ENCODE measurements at regions not wholly inside any gene's neighbourhood (a gene's known extent, or its start where the extent isn't known, plus 50 kb on each side); places are given as distances from the start of the nearest gene placed in this dataset.

DNA sequence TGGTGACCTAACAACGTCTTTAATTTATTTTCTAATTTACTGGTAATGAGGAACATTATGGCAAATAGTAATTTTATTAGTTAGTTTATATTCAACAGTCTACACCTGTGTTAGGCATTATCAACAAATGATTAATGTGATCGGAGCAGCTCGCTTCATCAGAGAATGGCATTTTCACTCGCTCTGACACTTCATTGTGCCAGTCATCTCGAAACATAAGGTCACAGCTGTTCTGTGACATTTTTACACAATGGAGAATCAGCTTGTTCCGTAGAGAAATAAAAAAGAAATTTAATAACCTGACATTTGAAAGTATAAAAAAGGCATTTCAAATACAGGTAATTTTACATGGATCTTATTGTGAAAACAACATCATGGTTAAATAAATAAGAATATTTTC lies 858.4 kb downstream of the SLITRK6 start:
- TF ChIP-seq, protein P1, sequence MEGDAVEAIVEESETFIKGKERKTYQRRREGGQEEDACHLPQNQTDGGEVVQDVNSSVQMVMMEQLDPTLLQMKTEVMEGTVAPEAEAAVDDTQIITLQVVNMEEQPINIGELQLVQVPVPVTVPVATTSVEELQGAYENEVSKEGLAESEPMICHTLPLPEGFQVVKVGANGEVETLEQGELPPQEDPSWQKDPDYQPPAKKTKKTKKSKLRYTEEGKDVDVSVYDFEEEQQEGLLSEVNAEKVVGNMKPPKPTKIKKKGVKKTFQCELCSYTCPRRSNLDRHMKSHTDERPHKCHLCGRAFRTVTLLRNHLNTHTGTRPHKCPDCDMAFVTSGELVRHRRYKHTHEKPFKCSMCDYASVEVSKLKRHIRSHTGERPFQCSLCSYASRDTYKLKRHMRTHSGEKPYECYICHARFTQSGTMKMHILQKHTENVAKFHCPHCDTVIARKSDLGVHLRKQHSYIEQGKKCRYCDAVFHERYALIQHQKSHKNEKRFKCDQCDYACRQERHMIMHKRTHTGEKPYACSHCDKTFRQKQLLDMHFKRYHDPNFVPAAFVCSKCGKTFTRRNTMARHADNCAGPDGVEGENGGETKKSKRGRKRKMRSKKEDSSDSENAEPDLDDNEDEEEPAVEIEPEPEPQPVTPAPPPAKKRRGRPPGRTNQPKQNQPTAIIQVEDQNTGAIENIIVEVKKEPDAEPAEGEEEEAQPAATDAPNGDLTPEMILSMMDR (conservative IDR thresholded peaks at IDR 0.05; ENCODE audit: low read length), result no peak
- TF ChIP-seq EZH2phosphoT487 (IDR thresholded peaks at IDR 0.05; ENCODE audit: borderline replicate concordance, low read depth, low read length), result no peak
